Heart right ventricle (tissue), 16 donors: ENCODE measurements at regions not wholly inside any gene's neighbourhood (a gene's known extent, or its start where the extent isn't known, plus 50 kb on each side); places are given as distances from the start of the nearest gene placed in this dataset.

Source experiments
- ATAC-seq, 8 donors: fragments of 200-7000 bp; cut with Tn5 transposase; one replicate each; pipeline ENCODE4 v1.9.1; 2020; ENCODE audit warnings: mild to moderate bottlenecking in 8 of 8, moderate library complexity in 8 of 8, moderate number of reproducible peaks in 1 of 8
- DNase-seq, 2 donors: peaks; one replicate each; pipeline ENCODE4 v3.0.0-alpha.2; 2020
- H3K27ac ChIP-seq, 10 donors: fragments of 200-600 bp; sonication (generic) in 2 of 10; one replicate each; pipeline versions ENCODE4 v1.5.0 to v1.8.0; 2020 to 2022; ENCODE audit warnings: mild to moderate bottlenecking in 3 of 10
- H3K27me3 ChIP-seq, 7 donors: fragments of 200-600 bp; one replicate each; pipeline ENCODE4 v1.8.0; 2021 to 2022; ENCODE audit warnings: mild to moderate bottlenecking in 2 of 7
- H3K36me3 ChIP-seq, 9 donors: fragments of 200-600 bp; sonication (generic) in 1 of 9; one replicate each; pipeline versions ENCODE4 v1.5.0 to v1.8.0; 2020 to 2022; ENCODE audit warnings: mild to moderate bottlenecking in 2 of 9
- H3K4me1 ChIP-seq, 9 donors: fragments of 200-600 bp; sonication (generic) in 1 of 9; one replicate each; pipeline versions ENCODE4 v1.5.0 to v1.8.0; 2020 to 2022; ENCODE audit warnings: mild to moderate bottlenecking in 4 of 9
- H3K4me3 ChIP-seq, 10 donors: fragments of 200-600 bp; sonication (generic) in 2 of 10; one replicate each; pipeline versions ENCODE4 v1.5.0 to v1.8.0; 2020 to 2022; ENCODE audit warnings: mild to moderate bottlenecking in 7 of 10, moderate library complexity in 2 of 10
- H3K9me3 ChIP-seq, 11 donors: fragments of 200-600 bp in 10 of 11; sonication (generic) in 2 of 11; one replicate each; pipeline versions ENCODE4 v1.5.0 to v1.8.0; 2013 to 2022; ENCODE audit warnings: mild to moderate bottlenecking in 2 of 11, control low read depth in 1 of 11, moderate library complexity in 1 of 11
- CTCF ChIP-seq, 9 donors: fragments of 200-600 bp; sonication (generic) in 2 of 9; IDR thresholded peaks; one replicate each; pipeline versions ENCODE4 v1.5.0 to v1.8.0; 2021 to 2022; ENCODE audit warnings: antibody characterized with exemption in 9 of 9, mild to moderate bottlenecking in 5 of 9, moderate library complexity in 1 of 9
- WGBS, 2 donors: extraction: QIAGEN DNeasy Blood & Tissue Kit; methylation state at CpG; one replicate each; pipeline ENCODE4 v1.1.7; 2013; ENCODE audit warnings: inconsistent platforms in 1 of 2; 5-methylcytosine and 5-hydroxymethylcytosine counted together
- intact Hi-C, 10 donors: fragments of 100-400 bp; cut with DNase I; formaldehyde crosslinking; loops; one replicate each; pipeline versions ENCODE4 v1.11.1 to v1.14.2; 2022
- donor health status: Arrhythmogenic right ventricular cardiomyopathy.
- donor health status: ischemic (EF 13 %, LVEDD 7.1; RV severe dilation, severe dysfunction).
- donor health status: healthy with polysubstance abuse.
- donor health status: DM: no; HTN: yes; CAD: no.
- donor health status: DM: no; HTN: no; CAD: no.
- donor health status: ischemic (EF 25% LVEDD 6.9; RV normal size, moderate dysfunction).
- donor health status: ischemic (EF 25% LVEDD 5.7; RV mildly dilated, moderate dysfunction).
- donor health status: healthy.
- donor health status: DM: yes; HTN: yes; CAD: no.
- donor health status: Ischemic cardiomyopathy.
- donor health status: ischemic (EF 35%, LVEDD 5.7; RV mildly dilated, moderate dysfunction).
- donor health status: nonischemic (EF 11% LVEDD 7.7; RV severe dilation, severe dysfunction).
- donor health status: DM: yes; HTN: yes; CAD: no.
- donor health status: PGD.
- donor health status: ischemic (EF 29% LVEDD 5.4; RV normal size, mild dysfunction).
- donor health status: nonischemic (EF 23%, LVEDD 6.1; RV moderate dilation, normal function).

GRCh38 chr18:34108206-34108605 is 116.5 kb downstream of the NOL4 start:
- intact Hi-C loops: no loop called here
- H3K9me3 ChIP-seq: peaks cover 0 to 21% (median 5%) of the 10 kb centered on the region in 11 donors
- no peak overlapping the region for H3K27ac ChIP-seq
- no peak for TF ChIP-seq CTCF (IDR thresholded peaks at IDR 0.05)
- ATAC-seq (no peak), DNase-seq (no peak)
- H3K4me3 ChIP-seq: no peak overlapping the region
- H3K36me3 ChIP-seq: no peaks in the 10 kb centered on the region
- no peaks in the 10 kb centered on the region for H3K4me1 ChIP-seq
- no peaks in the 10 kb centered on the region for H3K27me3 ChIP-seq

GRCh38 chr18:34098109-34098508 is 126.6 kb downstream of the NOL4 start:
- Histone ChIP-seq H3K27me3 (no peaks in the 10 kb centered on the region), H3K9me3 (no peaks in the 10 kb centered on the region), H3K36me3 (no peaks in the 10 kb centered on the region), H3K4me1 (no peaks in the 10 kb centered on the region), H3K4me3 (no peak overlapping the region), H3K27ac (no peak overlapping the region)
- intact Hi-C loops: no loop called here
- ATAC-seq (no peak), DNase-seq (no peak)
- 75 to 83% methylated on average over 2 of the region's 2 CpGs for WGBS, 2 donors
- no peak for TF ChIP-seq CTCF (IDR thresholded peaks at IDR 0.05)

- Histone ChIP-seq H3K27me3 (no peaks in the 10 kb centered on the region), H3K36me3 (no peaks in the 10 kb centered on the region), H3K27ac (no peak overlapping the region), H3K9me3 (no peaks in the 10 kb centered on the region), H3K4me3 (no peak overlapping the region), H3K4me1 (no peaks in the 10 kb centered on the region)
- intact Hi-C loops: no loop called here
- 86 to 88% methylated on average over 1 of the region's 1 CpG for WGBS, 2 donors
- TF ChIP-seq CTCF (IDR thresholded peaks at IDR 0.05): no peak
- ATAC-seq: no peak
- DNase-seq: no peak
Observed at GRCh38 chr18:34097312-34097711, 127.4 kb downstream of the NOL4 start.

- no peak overlapping the region for H3K27ac ChIP-seq
- no peak for TF ChIP-seq CTCF (IDR thresholded peaks at IDR 0.05)
- 91 to 95% methylated on average over 1 of the region's 1 CpG for WGBS, 2 donors
- no peak overlapping the region for H3K4me3 ChIP-seq
- no peaks in the 10 kb centered on the region for H3K9me3 ChIP-seq
- H3K27me3 ChIP-seq: no peaks in the 10 kb centered on the region
- intact Hi-C loops: no loop called here
- no peaks in the 10 kb centered on the region for H3K36me3 ChIP-seq
- no peaks in the 10 kb centered on the region for H3K4me1 ChIP-seq
- DNase-seq: no peak
- no peak for ATAC-seq
Observed at GRCh38 chr18:34094148-34094547, 130.6 kb downstream of the NOL4 start.

- H3K9me3 ChIP-seq: no peaks in the 10 kb centered on the region
- no peaks in the 10 kb centered on the region for H3K36me3 ChIP-seq
- H3K4me3 ChIP-seq: no peak overlapping the region
- H3K27ac ChIP-seq: no peak overlapping the region
- H3K27me3 ChIP-seq: no peaks in the 10 kb centered on the region
- ATAC-seq (no peak), DNase-seq (no peak)
- intact Hi-C loops: no loop called here
- 76 to 86% methylated on average over 1 of the region's 1 CpG for WGBS, 2 donors
- no peaks in the 10 kb centered on the region for H3K4me1 ChIP-seq
- no peak for TF ChIP-seq CTCF (IDR thresholded peaks at IDR 0.05)
Observed at GRCh38 chr18:34092796-34093195, 131.9 kb downstream of the NOL4 start.
